Liver (tissue), 8 donors: ENCODE measurements at regions not wholly inside any gene's neighbourhood (a gene's known extent, or its start where the extent isn't known, plus 50 kb on each side); places are given as distances from the start of the nearest gene placed in this dataset.

Experiments used
- DNase-seq: peaks from one replicate; pipeline ENCODE4 v3.0.0-alpha.2; 2017; ENCODE audit warnings: low spot score
- H3K27ac ChIP-seq, 2 donors: one replicate each; pipeline ENCODE4 v1.7.0; 2013; ENCODE audit warnings: inconsistent platforms in 2 of 2, low read length in 2 of 2, control low read depth in 1 of 2, low read depth in 1 of 2, mild to moderate bottlenecking in 1 of 2
- H3K27me3 ChIP-seq, 4 donors: one replicate each; pipeline versions ENCODE4 v1.6.1 to v1.7.0; 2013; ENCODE audit warnings: low read length in 3 of 4, inconsistent platforms in 1 of 4, mild to moderate bottlenecking in 1 of 4, moderate library complexity in 1 of 4; ENCODE audit not compliant: control insufficient read depth in 4 of 4, insufficient read depth in 4 of 4
- H3K36me3 ChIP-seq, 4 donors: one replicate each; pipeline versions ENCODE4 v1.6.1 to v1.7.0; 2013; ENCODE audit warnings: low read length in 3 of 4, mild to moderate bottlenecking in 3 of 4, low read depth in 1 of 4, moderate library complexity in 1 of 4; ENCODE audit not compliant: control insufficient read depth in 4 of 4, insufficient read depth in 3 of 4
- H3K4me1 ChIP-seq, 4 donors: one replicate each; pipeline versions ENCODE4 v1.6.1 to v1.7.0; 2013; ENCODE audit warnings: low read length in 3 of 4, mild to moderate bottlenecking in 3 of 4, moderate library complexity in 1 of 4; ENCODE audit not compliant: control insufficient read depth in 4 of 4, insufficient read depth in 4 of 4
- H3K4me3 ChIP-seq, 3 donors: one replicate each; pipeline versions ENCODE4 v1.6.1 to v1.7.0; 2013; ENCODE audit warnings: low read length in 3 of 3, control low read depth in 1 of 3, low read depth in 1 of 3, mild to moderate bottlenecking in 1 of 3
- H3K9ac ChIP-seq, 2 donors: one replicate each; pipeline ENCODE4 v1.7.0; 2013; ENCODE audit warnings: low read length in 2 of 2, mild to moderate bottlenecking in 2 of 2, moderate library complexity in 2 of 2, control low read depth in 1 of 2, low read depth in 1 of 2
- H3K9me3 ChIP-seq, 4 donors: one replicate each; pipeline versions ENCODE4 v1.6.1 to v1.7.0; 2013; ENCODE audit warnings: low read length in 3 of 4; ENCODE audit not compliant: control insufficient read depth in 4 of 4
- CTCF ChIP-seq: fragments of 150-350 bp; IDR thresholded peaks from 2 replicates; pipeline ENCODE4 v1.5.1; 2017; ENCODE audit warnings: improper control_type of control experiment, low read depth, low read length; ENCODE audit not compliant: missing input control
- EGR1 ChIP-seq, 2 donors: IDR thresholded peaks; 2 replicates each; pipeline ENCODE4 v1.6.1; 2016 to 2018; ENCODE audit warnings: antibody characterized with exemption in 2 of 2, low read depth in 2 of 2
- FOXA1 ChIP-seq: IDR thresholded peaks from 2 replicates; pipeline ENCODE4 v1.6.1; 2016; ENCODE audit warnings: antibody characterized with exemption
- FOXA2 ChIP-seq: IDR thresholded peaks from 2 replicates; pipeline ENCODE4 v1.6.1; 2016; ENCODE audit warnings: antibody characterized with exemption
- GABPA ChIP-seq, 2 donors: IDR thresholded peaks in 1 of 2; conservative IDR thresholded peaks in 1 of 2; 2 replicates each; pipeline ENCODE4 v1.6.1; 2016; ENCODE audit warnings: antibody characterized with exemption in 2 of 2, mild to moderate bottlenecking in 1 of 2, moderate library complexity in 1 of 2
- HNF4A ChIP-seq, 2 donors: conservative IDR thresholded peaks; 2 replicates each; pipeline ENCODE4 v1.6.1; 2016; ENCODE audit warnings: antibody characterized with exemption in 2 of 2, mild to moderate bottlenecking in 2 of 2
- JUND ChIP-seq, 2 donors: IDR thresholded peaks; 2 replicates each; pipeline ENCODE4 v1.6.1; 2016; ENCODE audit warnings: antibody characterized with exemption in 2 of 2
- MAX ChIP-seq: IDR thresholded peaks from 2 replicates; pipeline ENCODE4 v1.6.1; 2016; ENCODE audit warnings: antibody characterized with exemption
- NR2F2 ChIP-seq: IDR thresholded peaks from 2 replicates; pipeline ENCODE4 v1.6.1; 2016; ENCODE audit warnings: antibody characterized with exemption
- RAD21 ChIP-seq, 2 donors: IDR thresholded peaks; 2 replicates each; pipeline ENCODE4 v1.6.1; 2016; ENCODE audit warnings: antibody characterized with exemption in 2 of 2, mild to moderate bottlenecking in 2 of 2
- REST ChIP-seq: IDR thresholded peaks from 2 replicates; pipeline ENCODE4 v1.6.1; 2016; ENCODE audit warnings: antibody characterized with exemption, mild to moderate bottlenecking
- RXRA ChIP-seq, 2 donors: IDR thresholded peaks; 2 replicates each; pipeline ENCODE4 v1.6.1; 2017 to 2018; ENCODE audit warnings: antibody characterized with exemption in 2 of 2, mild to moderate bottlenecking in 1 of 2
- SP1 ChIP-seq: IDR thresholded peaks from 2 replicates; pipeline ENCODE4 v1.6.1; 2018; ENCODE audit warnings: antibody characterized with exemption, mild to moderate bottlenecking
- TAF1 ChIP-seq: conservative IDR thresholded peaks from 2 replicates; pipeline ENCODE4 v1.6.1; 2016; ENCODE audit warnings: antibody characterized with exemption, mild to moderate bottlenecking
- YY1 ChIP-seq: IDR thresholded peaks from 2 replicates; pipeline ENCODE4 v1.6.1; 2016; ENCODE audit warnings: antibody characterized with exemption, mild to moderate bottlenecking
- ZBTB33 ChIP-seq: IDR thresholded peaks from 2 replicates; pipeline ENCODE4 v1.6.1; 2016; ENCODE audit warnings: antibody characterized with exemption
- WGBS: extraction: QIAGEN DNeasy Blood & Tissue Kit; methylation state at CpG from one replicate; pipeline ENCODE4 v1.1.7; 2013; 5-methylcytosine and 5-hydroxymethylcytosine counted together
- TF ChIP-seq, protein P1 (sequence below): IDR thresholded peaks from 2 replicates; pipeline ENCODE4 v1.6.1; 2016; ENCODE audit warnings: antibody characterized with exemption
- donor health status: healthy.
- donor health status: healthy.
- donor health status: healthy.
- donor health status: healthy.
- donor health status: healthy.

DNA sequence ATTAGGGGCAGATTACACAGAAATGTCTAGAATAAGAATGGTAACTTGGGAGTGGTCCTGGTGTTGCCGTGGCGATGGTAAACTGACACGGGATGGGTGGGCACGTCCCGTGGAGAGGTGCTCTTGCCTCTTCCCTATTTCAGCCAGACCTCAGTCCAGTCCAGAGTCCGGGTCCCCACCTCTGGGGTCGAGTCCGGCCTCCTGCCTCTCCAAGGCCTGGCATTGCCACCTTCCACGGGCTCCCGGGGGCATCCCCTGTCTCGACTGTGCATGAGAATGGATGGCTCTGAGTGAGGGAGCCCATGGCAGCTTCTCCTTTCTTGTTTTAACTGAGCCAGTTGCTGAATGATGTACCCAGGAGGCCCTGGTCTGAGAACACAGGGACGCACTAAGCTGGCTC lies 142.3 kb downstream of the SOX1 start:
- Histone ChIP-seq H3K9ac (no peak overlapping the region), H3K9me3 (no peaks in the 10 kb centered on the region), H3K27me3 (no peaks in the 10 kb centered on the region), H3K27ac (no peak overlapping the region), H3K36me3 (no peaks in the 10 kb centered on the region), H3K4me1 (peaks cover 0 to 11% (median 7%) of the 10 kb centered on the region in 4 donors), H3K4me3 (no peak overlapping the region)
- TF ChIP-seq, protein P1, sequence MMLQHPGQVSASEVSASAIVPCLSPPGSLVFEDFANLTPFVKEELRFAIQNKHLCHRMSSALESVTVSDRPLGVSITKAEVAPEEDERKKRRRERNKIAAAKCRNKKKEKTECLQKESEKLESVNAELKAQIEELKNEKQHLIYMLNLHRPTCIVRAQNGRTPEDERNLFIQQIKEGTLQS: no peak
- TF ChIP-seq CTCF: no peak
- TF ChIP-seq HNF4A (conservative IDR thresholded peaks at IDR 0.05): no peak
- no peak for TF ChIP-seq NR2F2
- no peak for TF ChIP-seq EGR1 (IDR thresholded peaks at IDR 0.05; ENCODE audit: low read depth in 2 of 2)
- TF ChIP-seq REST: no peak
- no peak for TF ChIP-seq FOXA2
- TF ChIP-seq MAX: no peak
- TF ChIP-seq FOXA1: no peak
- no peak for TF ChIP-seq SP1
- 86% methylated on average over 12 of the region's 12 CpGs for WGBS
- DNase-seq: no peak

- no peak overlapping the region for H3K9ac ChIP-seq
- DNase-seq: no peak
- H3K27me3 ChIP-seq: no peaks in the 10 kb centered on the region
- 94% methylated on average over 9 of the region's 9 CpGs for WGBS
- H3K27ac ChIP-seq: no peak overlapping the region
- no peaks in the 10 kb centered on the region for H3K9me3 ChIP-seq
- no peaks in the 10 kb centered on the region for H3K36me3 ChIP-seq
- peaks cover 0 to 10% (median 5%) of the 10 kb centered on the region in 4 donors for H3K4me1 ChIP-seq
- no peak overlapping the region for H3K4me3 ChIP-seq
- TF ChIP-seq, protein P1: no peak
- TF ChIP-seq JUND (IDR thresholded peaks at IDR 0.05) (no peak), RAD21 (IDR thresholded peaks at IDR 0.05) (no peak), YY1 (no peak), MAX (no peak), HNF4A (conservative IDR thresholded peaks at IDR 0.05) (no peak), CTCF (no peak), ZBTB33 (no peak), FOXA1 (no peak), EGR1 (IDR thresholded peaks at IDR 0.05; ENCODE audit: low read depth in 2 of 2) (no peak), RXRA (IDR thresholded peaks at IDR 0.05) (no peak), TAF1 (no peak), GABPA (IDR thresholded peaks at IDR 0.05 in 1 of 2, conservative IDR thresholded peaks at IDR 0.05 in 1 of 2) (no peak), SP1 (no peak), NR2F2 (no peak), REST (no peak)
These were observed 142.8 kb downstream of the SOX1 start for GRCh38 chr13:112209711-112210110.
